H1 (cell line): ENCODE measurements at regions not wholly inside any gene's neighbourhood (a gene's known extent, or its start where the extent isn't known, plus 50 kb on each side); places are given as distances from the start of the nearest gene placed in this dataset.

ENCODE experiments used
- CTCF ChIA-PET: fragments of 300-600 bp; sonication (Branson Sonifier 250); formaldehyde crosslinking; loops from one replicate; lab custom pipeline; 2021; ENCODE audit not compliant: partially characterized antibody; lab: Charles Lee
- POLR2A ChIA-PET: fragments of 300-600 bp; sonication (Branson Sonifier 250); formaldehyde crosslinking; loops from one replicate; lab custom pipeline; 2021; ENCODE audit warnings: inconsistent platforms; ENCODE audit not compliant: partially characterized antibody; lab: Charles Lee
- DNase-seq, 2 experiments: peaks; one replicate each; pipeline versions ENCODE4 v3.0.0 to v3.0.0-alpha.2; 2010 to 2022; ENCODE audit warnings: low spot score in 2 of 2, low read depth in 1 of 2, mixed read lengths in 1 of 2
- FAIRE-seq: peaks from 2 replicates; lab custom pipeline; 2011; peaks lifted over from hg19 to GRCh38; lab: Jason Lieb, UNC
- H2AFZ ChIP-seq: 2 replicates; pipeline ENCODE4 v1.8.1; 2012; ENCODE audit warnings: low read length, inconsistent platforms
- H2AK5ac ChIP-seq: 2 replicates; pipeline ENCODE4 v1.6.1; 2013; ENCODE audit warnings: low read depth, low read length
- H2BK120ac ChIP-seq: replicated peaks from 2 replicates; pipeline ENCODE3; 2013; ENCODE audit warnings: low read depth, low read length, inconsistent platforms
- H2BK12ac ChIP-seq: 2 replicates; pipeline ENCODE4 v1.6.1; 2013; ENCODE audit warnings: low read depth, low read length
- H2BK15ac ChIP-seq: 2 replicates; pipeline ENCODE4 v1.6.1; 2013; ENCODE audit warnings: low read length
- H2BK20ac ChIP-seq: 2 replicates; pipeline ENCODE4 v1.6.1; 2013; ENCODE audit warnings: low read length
- H2BK5ac ChIP-seq: 2 replicates; pipeline ENCODE4 v1.6.1; 2013; ENCODE audit warnings: low read depth, low read length
- H3K14ac ChIP-seq: 2 replicates; pipeline ENCODE4 v1.6.1; 2013; ENCODE audit warnings: inconsistent platforms; ENCODE audit not compliant: insufficient read length
- H3K18ac ChIP-seq: 2 replicates; pipeline ENCODE4 v1.6.1; 2013; ENCODE audit warnings: low read length; ENCODE audit errors: extremely low read depth
- H3K23ac ChIP-seq: 2 replicates; pipeline ENCODE4 v1.6.1; 2013; ENCODE audit warnings: inconsistent platforms; ENCODE audit not compliant: insufficient read length
- H3K23me2 ChIP-seq: 2 replicates; pipeline ENCODE4 v1.6.1; 2013; ENCODE audit warnings: low read depth, low read length
- H3K27ac ChIP-seq: 2 replicates; pipeline ENCODE4 v1.6.1; 2011; ENCODE audit warnings: low read depth, low read length, inconsistent platforms
- H3K27me3 ChIP-seq, 4 experiments: replicated peaks in 1 of 4; 1 replicate in 1 of 4; 2 replicates in 3 of 4; pipeline versions ENCODE4 v1.6.1 to v1.8.1; 2011 to 2013; ENCODE audit warnings: low read length in 3 of 4, mild to moderate bottlenecking in 3 of 4, inconsistent platforms in 2 of 4, mixed read lengths in 2 of 4, moderate library complexity in 1 of 4; ENCODE audit not compliant: control insufficient read depth in 3 of 4, insufficient read depth in 3 of 4; ENCODE audit errors: extremely low read depth in 1 of 4
- H3K36me3 ChIP-seq, 4 experiments: 2 replicates each; pipeline versions ENCODE4 v1.6.1 to v1.8.1; 2011 to 2013; ENCODE audit warnings: mild to moderate bottlenecking in 4 of 4, low read length in 3 of 4, moderate library complexity in 2 of 4, control low read depth in 1 of 4, inconsistent platforms in 1 of 4; ENCODE audit not compliant: insufficient read depth in 4 of 4, control insufficient read depth in 2 of 4
- H3K4ac ChIP-seq: replicated peaks from 2 replicates; pipeline ENCODE3; 2013; ENCODE audit warnings: low read length, low read depth, mixed read lengths, inconsistent platforms; ENCODE audit not compliant: insufficient read length
- H3K4me1 ChIP-seq, 4 experiments: replicated peaks in 1 of 4; 1 replicate in 1 of 4; 2 replicates in 3 of 4; pipeline versions ENCODE4 v1.6.1 to v1.8.1; 2011 to 2013; ENCODE audit warnings: low read length in 3 of 4, inconsistent platforms in 2 of 4, mixed read lengths in 1 of 4; ENCODE audit not compliant: insufficient read depth in 4 of 4, control insufficient read depth in 3 of 4
- H3K4me2 ChIP-seq, 2 experiments: 2 replicates each; pipeline versions ENCODE4 v1.6.1 to v1.8.1; 2011 to 2013; ENCODE audit warnings: low read depth in 2 of 2, low read length in 2 of 2, control low read depth in 1 of 2, inconsistent platforms in 1 of 2, mild to moderate bottlenecking in 1 of 2; ENCODE audit not compliant: insufficient read depth in 1 of 2
- H3K4me3 ChIP-seq, 4 experiments: fragments of 200-600, 300-600 bp in 1 of 4; sonication (generic), shearing (Covaris generic), sonication (Bioruptor Twin) in 1 of 4; 2 replicates each; pipeline versions ENCODE4 v1.5.1 to v1.8.1; 2011 to 2016; ENCODE audit warnings: low read length in 4 of 4, low read depth in 3 of 4, control low read depth in 2 of 4, inconsistent platforms in 2 of 4, mild to moderate bottlenecking in 2 of 4, mixed read lengths in 1 of 4, moderate library complexity in 1 of 4; ENCODE audit not compliant: insufficient read depth in 2 of 4; ENCODE audit errors: extremely low read depth in 1 of 4
- H3K56ac ChIP-seq: replicated peaks from 2 replicates; pipeline ENCODE3; 2013; ENCODE audit warnings: low read depth, mild to moderate bottlenecking, mixed read lengths, low read length, inconsistent platforms; ENCODE audit not compliant: insufficient read length
- H3K79me1 ChIP-seq: 2 replicates; pipeline ENCODE4 v1.6.1; 2013; ENCODE audit warnings: low read depth, low read length, control low read depth
- H3K79me2 ChIP-seq, 2 experiments: 2 replicates each; pipeline versions ENCODE4 v1.6.1 to v1.8.1; 2012 to 2013; ENCODE audit warnings: low read length in 2 of 2, mild to moderate bottlenecking in 2 of 2, inconsistent platforms in 1 of 2; ENCODE audit not compliant: insufficient read depth in 2 of 2, control insufficient read depth in 1 of 2
- H3K9ac ChIP-seq, 4 experiments: replicated peaks in 1 of 4; 1 replicate in 1 of 4; 2 replicates in 3 of 4; pipeline versions ENCODE4 v1.6.1 to v1.8.1; 2011 to 2013; ENCODE audit warnings: low read depth in 3 of 4, low read length in 3 of 4, control low read depth in 2 of 4, mild to moderate bottlenecking in 2 of 4, moderate library complexity in 2 of 4, inconsistent platforms in 1 of 4; ENCODE audit errors: extremely low read depth in 1 of 4
- H3K9me3 ChIP-seq, 2 experiments: 2 replicates each; pipeline versions ENCODE4 v1.6.1 to v1.8.1; 2012 to 2013; ENCODE audit warnings: mild to moderate bottlenecking in 2 of 2, moderate library complexity in 2 of 2, control low read depth in 1 of 2, inconsistent platforms in 1 of 2, low read depth in 1 of 2, low read length in 1 of 2, mixed read lengths in 1 of 2; ENCODE audit not compliant: insufficient read depth in 2 of 2
- H4K20me1 ChIP-seq, 2 experiments: replicated peaks in 1 of 2; 2 replicates each; pipeline versions ENCODE3 to v1.8.1; 2011 to 2013; ENCODE audit warnings: inconsistent platforms in 2 of 2, low read length in 2 of 2, mild to moderate bottlenecking in 1 of 2; ENCODE audit not compliant: insufficient read depth in 2 of 2, control insufficient read depth in 1 of 2
- H4K5ac ChIP-seq: 2 replicates; pipeline ENCODE4 v1.6.1; 2013; ENCODE audit warnings: low read length, low read depth, mixed read lengths, inconsistent platforms; ENCODE audit not compliant: insufficient read length
- H4K8ac ChIP-seq: 2 replicates; pipeline ENCODE4 v1.8.0; 2013; ENCODE audit warnings: mild to moderate bottlenecking, moderate library complexity, low read length, inconsistent platforms; ENCODE audit not compliant: insufficient read depth; ENCODE audit errors: extremely low read depth
- H4K91ac ChIP-seq: replicated peaks from 2 replicates; pipeline ENCODE3; 2013; ENCODE audit warnings: low read length, mixed read lengths, inconsistent platforms; ENCODE audit not compliant: insufficient read length
- ASH2L ChIP-seq: fragments of 200-600, 300-600 bp; sonication (generic); IDR thresholded peaks from one replicate; pipeline ENCODE4 v1.7.1; 2017; ENCODE audit warnings: low read length
- CREB1 ChIP-seq: IDR thresholded peaks from 2 replicates; pipeline ENCODE4 v1.6.1; 2012; ENCODE audit warnings: inconsistent platforms
- HDAC2 ChIP-seq, 2 experiments: fragments of 300-600 bp in 1 of 2; sonication (generic) in 1 of 2; IDR thresholded peaks; 2 replicates each; pipeline ENCODE4 v1.6.1; 2011 to 2012; ENCODE audit warnings: low read depth in 2 of 2, low read length in 2 of 2, mild to moderate bottlenecking in 2 of 2, moderate library complexity in 2 of 2, borderline replicate concordance in 1 of 2, inconsistent platforms in 1 of 2
- POU5F1 ChIP-seq: IDR thresholded peaks from 2 replicates; pipeline ENCODE4 v1.6.1; 2011; ENCODE audit warnings: low read depth, mild to moderate bottlenecking, low read length, moderate library complexity
- SUZ12 ChIP-seq: fragments of 200-600 bp; sonication (generic); IDR thresholded peaks from 2 replicates; pipeline ENCODE4 v1.6.1; 2012; ENCODE audit warnings: mild to moderate bottlenecking, inconsistent platforms, low read length, moderate library complexity, mixed read lengths
- WGBS, 2 experiments: shearing (Covaris generic) in 1 of 2; methylation state at CpG; one replicate each; pipeline versions ENCODE4 v1.1.6 to v1.1.7; 2013 to 2015; ENCODE audit warnings: low lambda C conversion rate in 2 of 2, mixed read lengths in 2 of 2, inconsistent platforms in 1 of 2, low coverage in 1 of 2, missing lambda C conversion rate in 1 of 2; ENCODE audit not compliant: insufficient replicate concordance in 2 of 2, insufficient coverage in 1 of 2, insufficient read length in 1 of 2; ENCODE audit errors: extremely low coverage in 1 of 2, missing lambda C conversion rate in 1 of 2; 5-methylcytosine and 5-hydroxymethylcytosine counted together
- TF ChIP-seq, protein P1 (sequence below): IDR thresholded peaks from 2 replicates; pipeline ENCODE4 v1.6.1; 2012; ENCODE audit warnings: low read length, inconsistent platforms

DNA sequence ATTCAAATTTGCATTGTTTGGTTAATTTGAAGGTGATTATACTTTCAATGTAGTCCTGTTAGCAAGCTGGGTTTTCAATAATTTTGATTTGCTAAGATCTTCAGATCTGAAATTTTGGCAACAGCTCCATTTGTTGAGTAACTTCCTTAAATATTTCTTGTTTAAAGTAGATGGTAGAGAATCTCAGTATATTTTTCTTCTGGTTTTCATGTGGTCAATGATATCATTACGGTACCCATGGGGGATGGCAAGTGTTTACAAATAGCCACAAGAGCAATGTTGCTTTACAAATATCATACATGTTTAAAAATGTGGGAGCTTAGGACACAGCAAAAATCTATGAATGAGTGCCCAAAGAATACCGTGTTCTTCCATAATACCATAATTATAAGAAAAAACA is 175.9 kb downstream of the IFI44 start:
- no peak overlapping the region for H3K56ac ChIP-seq
- H3K27me3 ChIP-seq, result peaks cover 0 to 1% (median 0%) of the 10 kb centered on the region in 4 experiments; a peak in 1 of 7 replicates
- no peaks in the 10 kb centered on the region for H3K23me2 ChIP-seq
- H3K4me2 ChIP-seq, result no peak overlapping the region
- no peak overlapping the region for H3K23ac ChIP-seq
- H3K79me1 ChIP-seq, result no peaks in the 10 kb centered on the region
- H2AFZ ChIP-seq, result no peak overlapping the region
- no peak overlapping the region for H2BK20ac ChIP-seq
- no peak overlapping the region for H3K4ac ChIP-seq
- H4K20me1 ChIP-seq, result no peaks in the 10 kb centered on the region
- ChIA-PET POLR2A (no interaction called here), CTCF (interaction anchor here (0.6 kb wide), 1 partner anchor 147 kb away, joined by 3 read pairs; no protein-coding TSS in a partner anchor)
- FAIRE-seq, result no peak
- H4K8ac ChIP-seq, result no peak overlapping the region
- H3K18ac ChIP-seq, result no peak overlapping the region
- H4K91ac ChIP-seq, result no peak overlapping the region
- DNase-seq, result no peak
- no peaks in the 10 kb centered on the region; a peak in 1 of 7 replicates for H3K4me1 ChIP-seq
- H4K5ac ChIP-seq, result no peak overlapping the region
- no peaks in the 10 kb centered on the region for H3K79me2 ChIP-seq
- H2BK12ac ChIP-seq, result no peak overlapping the region
- TF ChIP-seq, protein P1, sequence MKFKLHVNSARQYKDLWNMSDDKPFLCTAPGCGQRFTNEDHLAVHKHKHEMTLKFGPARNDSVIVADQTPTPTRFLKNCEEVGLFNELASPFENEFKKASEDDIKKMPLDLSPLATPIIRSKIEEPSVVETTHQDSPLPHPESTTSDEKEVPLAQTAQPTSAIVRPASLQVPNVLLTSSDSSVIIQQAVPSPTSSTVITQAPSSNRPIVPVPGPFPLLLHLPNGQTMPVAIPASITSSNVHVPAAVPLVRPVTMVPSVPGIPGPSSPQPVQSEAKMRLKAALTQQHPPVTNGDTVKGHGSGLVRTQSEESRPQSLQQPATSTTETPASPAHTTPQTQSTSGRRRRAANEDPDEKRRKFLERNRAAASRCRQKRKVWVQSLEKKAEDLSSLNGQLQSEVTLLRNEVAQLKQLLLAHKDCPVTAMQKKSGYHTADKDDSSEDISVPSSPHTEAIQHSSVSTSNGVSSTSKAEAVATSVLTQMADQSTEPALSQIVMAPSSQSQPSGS, result no peak
- TF ChIP-seq POU5F1 (no peak), SUZ12 (no peak), CREB1 (no peak), ASH2L (no peak), HDAC2 (IDR thresholded peaks at IDR 0.05; ENCODE audit: borderline replicate concordance in 1 of 2, low read depth in 2 of 2, low read length in 2 of 2) (no peak)
- H3K9me3 ChIP-seq, result no peaks in the 10 kb centered on the region
- no peak overlapping the region for H2AK5ac ChIP-seq
- no peak overlapping the region for H3K27ac ChIP-seq
- H3K4me3 ChIP-seq, result no peak overlapping the region
- WGBS, 2 experiments, result 85% methylated on average over 2 of the region's 2 CpGs; no CpG with 5 or more reads in 1 of the 2 experiments
- H3K14ac ChIP-seq, result no peak overlapping the region
- no peaks in the 10 kb centered on the region for H3K36me3 ChIP-seq
- no peak overlapping the region for H2BK5ac ChIP-seq
- no peak overlapping the region for H3K9ac ChIP-seq
- H2BK15ac ChIP-seq, result no peak overlapping the region
- H2BK120ac ChIP-seq, result no peak overlapping the region
